ENCODE measurements at regions not wholly inside any gene's neighbourhood (a gene's known extent, or its start where the extent isn't known, plus 50 kb on each side); places are given as distances from the start of the nearest gene placed in this dataset.

DNA sequence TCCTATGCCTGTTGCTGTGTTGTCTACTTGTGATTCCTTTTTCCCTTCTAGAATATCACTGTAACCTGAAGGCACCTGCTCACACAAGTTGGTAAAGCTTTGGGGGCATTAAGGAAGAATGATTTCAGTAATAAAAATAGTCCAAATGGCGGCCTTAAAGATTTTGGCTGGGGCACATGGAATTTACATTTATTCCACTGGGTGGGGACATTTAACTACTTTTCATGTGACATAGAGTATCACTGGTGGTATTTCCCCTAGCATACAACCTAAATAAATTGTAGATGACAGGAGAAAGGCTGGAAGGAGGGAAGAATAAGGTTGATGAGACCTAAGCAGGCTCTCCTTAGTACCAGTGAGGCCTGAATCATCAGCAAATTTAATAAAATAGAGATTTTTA, 121.8 kb upstream of the EDA2R start:
- Histone ChIP-seq H2AFZ (ENCODE audit: low read depth) (no peak overlapping the region), H3K27ac (ENCODE audit: low read depth in 2 of 2, low read length in 1 of 2) (no peak overlapping the region), H3K4me1 (ENCODE audit: control insufficient read depth in 1 of 2, insufficient read depth in 2 of 2, low read depth in 1 of 2, low read length in 1 of 2) (no peaks in the 10 kb centered on the region), H3K79me2 (ENCODE audit: insufficient read depth) (no peaks in the 10 kb centered on the region), H3K4me3 (ENCODE audit: low read depth in 2 of 2, low read length in 1 of 2) (no peak overlapping the region), H3K9me3 (no peaks in the 10 kb centered on the region), H3K9me2 (no peaks in the 10 kb centered on the region), H4K20me1 (ENCODE audit: insufficient read depth) (no peaks in the 10 kb centered on the region), H3K36me3 (replicated peaks in 1 of 2; ENCODE audit: control insufficient read depth in 1 of 2, insufficient read depth in 2 of 2, low read length in 1 of 2) (no peaks in the 10 kb centered on the region), H3F3A (replicated peaks; ENCODE audit: insufficient read depth) (no peaks in the 10 kb centered on the region), H3K27me3 (ENCODE audit: insufficient read depth) (no peaks in the 10 kb centered on the region), H3K9ac (no peak overlapping the region), H3K4me2 (no peak overlapping the region)
- 3% methylated on average over 1 of the region's 1 CpG for WGBS (ENCODE audit: low lambda C conversion rate)
- TF ChIP-seq, protein P1, sequence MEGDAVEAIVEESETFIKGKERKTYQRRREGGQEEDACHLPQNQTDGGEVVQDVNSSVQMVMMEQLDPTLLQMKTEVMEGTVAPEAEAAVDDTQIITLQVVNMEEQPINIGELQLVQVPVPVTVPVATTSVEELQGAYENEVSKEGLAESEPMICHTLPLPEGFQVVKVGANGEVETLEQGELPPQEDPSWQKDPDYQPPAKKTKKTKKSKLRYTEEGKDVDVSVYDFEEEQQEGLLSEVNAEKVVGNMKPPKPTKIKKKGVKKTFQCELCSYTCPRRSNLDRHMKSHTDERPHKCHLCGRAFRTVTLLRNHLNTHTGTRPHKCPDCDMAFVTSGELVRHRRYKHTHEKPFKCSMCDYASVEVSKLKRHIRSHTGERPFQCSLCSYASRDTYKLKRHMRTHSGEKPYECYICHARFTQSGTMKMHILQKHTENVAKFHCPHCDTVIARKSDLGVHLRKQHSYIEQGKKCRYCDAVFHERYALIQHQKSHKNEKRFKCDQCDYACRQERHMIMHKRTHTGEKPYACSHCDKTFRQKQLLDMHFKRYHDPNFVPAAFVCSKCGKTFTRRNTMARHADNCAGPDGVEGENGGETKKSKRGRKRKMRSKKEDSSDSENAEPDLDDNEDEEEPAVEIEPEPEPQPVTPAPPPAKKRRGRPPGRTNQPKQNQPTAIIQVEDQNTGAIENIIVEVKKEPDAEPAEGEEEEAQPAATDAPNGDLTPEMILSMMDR (IDR thresholded peaks at IDR 0.05): peak; percentile 34
- TF ChIP-seq RAD21 (IDR thresholded peaks at IDR 0.05; ENCODE audit: low read length) (0 out of 2 replicates have a peak, but pooled peaks have one; percentile 10), MEF2A (IDR thresholded peaks at IDR 0.05; ENCODE audit: borderline replicate concordance, low read depth) (no peak)
- POLR2A ChIA-PET: no interaction called here
- CTCF ChIA-PET: no interaction called here
- DNase-seq: no peak

DNA sequence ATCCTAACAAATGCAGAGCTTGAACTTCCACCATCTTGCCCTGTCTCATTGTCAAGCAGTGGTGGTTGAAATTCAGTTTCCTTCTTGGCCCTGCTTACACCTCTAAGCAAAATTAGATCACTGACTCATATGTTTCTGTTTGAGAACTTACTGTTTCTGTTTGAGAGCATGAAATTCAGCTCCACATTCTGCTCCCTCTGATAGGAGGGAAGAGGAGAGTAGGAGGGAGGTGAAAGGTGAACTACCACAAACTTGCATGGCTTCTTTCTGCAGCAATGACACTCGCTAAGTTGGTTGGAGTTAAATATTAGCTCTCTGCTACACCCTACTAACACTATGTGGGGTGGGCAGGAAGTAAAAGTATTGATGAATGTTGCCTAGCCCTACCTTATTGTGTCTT, 117.8 kb upstream of the EDA2R start:
- Histone ChIP-seq H3K4me1 (ENCODE audit: control insufficient read depth in 1 of 2, insufficient read depth in 2 of 2, low read depth in 1 of 2, low read length in 1 of 2) (no peaks in the 10 kb centered on the region), H4K20me1 (ENCODE audit: insufficient read depth) (no peaks in the 10 kb centered on the region), H3K27ac (ENCODE audit: low read depth in 2 of 2, low read length in 1 of 2) (no peak overlapping the region), H3K4me2 (no peak overlapping the region), H2AFZ (ENCODE audit: low read depth) (no peak overlapping the region), H3K9ac (no peak overlapping the region), H3K9me3 (no peaks in the 10 kb centered on the region), H3K79me2 (ENCODE audit: insufficient read depth) (no peaks in the 10 kb centered on the region), H3K4me3 (ENCODE audit: low read depth in 2 of 2, low read length in 1 of 2) (no peak overlapping the region), H3K36me3 (replicated peaks in 1 of 2; ENCODE audit: control insufficient read depth in 1 of 2, insufficient read depth in 2 of 2, low read length in 1 of 2) (no peaks in the 10 kb centered on the region), H3K27me3 (ENCODE audit: insufficient read depth) (no peaks in the 10 kb centered on the region), H3F3A (replicated peaks; ENCODE audit: insufficient read depth) (no peaks in the 10 kb centered on the region), H3K9me2 (no peaks in the 10 kb centered on the region)
- CTCF ChIA-PET: interaction anchor here (1.0 kb wide), 1 partner anchor 25 kb away, joined by 4 read pairs; no protein-coding TSS in a partner anchor
- TF ChIP-seq TAF1 (IDR thresholded peaks at IDR 0.05; ENCODE audit: borderline replicate concordance, low read depth, low read length): no peak
- TF ChIP-seq USF2 (IDR thresholded peaks at IDR 0.05; ENCODE audit: borderline replicate concordance, low read depth, low read length): no peak
- no peak for TF ChIP-seq TCF12 (IDR thresholded peaks at IDR 0.05)
- no peak for TF ChIP-seq EZH2phosphoT487 (IDR thresholded peaks at IDR 0.05; ENCODE audit: borderline replicate concordance, low read depth)
- no peak for TF ChIP-seq FOSL2 (IDR thresholded peaks at IDR 0.05; ENCODE audit: borderline replicate concordance, low read depth)
- TF ChIP-seq FOXM1 (IDR thresholded peaks at IDR 0.05; ENCODE audit: low read depth): no peak
- TF ChIP-seq RXRA (IDR thresholded peaks at IDR 0.05; ENCODE audit: borderline replicate concordance, low read depth): no peak
- no peak for TF ChIP-seq ZBTB33 (IDR thresholded peaks at IDR 0.05; ENCODE audit: borderline replicate concordance, low read depth)
- no peak for DNase-seq
- POLR2A ChIA-PET: no interaction called here
- 0% methylated on average over 1 of the region's 1 CpG for WGBS (ENCODE audit: low lambda C conversion rate)

All from SK-N-SH (cell line).